ENCODE measurements at regions not wholly inside any gene's neighbourhood (a gene's known extent, or its start where the extent isn't known, plus 50 kb on each side); places are given as distances from the start of the nearest gene placed in this dataset.
A peak's percentile ranks its signal among the peaks of the same experiment; 100 is the strongest.

- FAIRE-seq (no peak), DNase-seq (ENCODE audit: low read depth in 1 of 2, low spot score in 2 of 2) (no peak)
- H3K27ac ChIP-seq (ENCODE audit: low read depth, low read length) = no peak overlapping the region
- no peak overlapping the region for H2BK20ac ChIP-seq (ENCODE audit: low read length)
- ChIA-PET CTCF (ENCODE audit: partially characterized antibody) (interaction anchor here (0.5 kb wide), 1 partner anchor 603 kb away, joined by 3 read pairs; no protein-coding TSS in a partner anchor), POLR2A (ENCODE audit: partially characterized antibody) (no interaction called here)
- no peak overlapping the region for H2BK15ac ChIP-seq (ENCODE audit: low read length)
- no peak overlapping the region for H3K4ac ChIP-seq (replicated peaks; ENCODE audit: insufficient read length, low read depth, low read length)
- no peaks in the 10 kb centered on the region for H4K20me1 ChIP-seq (replicated peaks in 1 of 2; ENCODE audit: control insufficient read depth in 1 of 2, insufficient read depth in 2 of 2, low read length in 2 of 2)
- no peak overlapping the region for H2BK5ac ChIP-seq (ENCODE audit: low read depth, low read length)
- no peak overlapping the region for H3K9ac ChIP-seq (replicated peaks in 1 of 4; ENCODE audit: extremely low read depth in 1 of 4, low read depth in 3 of 4, low read length in 3 of 4)
- H2BK12ac ChIP-seq (ENCODE audit: low read depth, low read length) = no peak overlapping the region
- H3K4me3 ChIP-seq (ENCODE audit: extremely low read depth in 1 of 4, insufficient read depth in 2 of 4, low read depth in 3 of 4, low read length in 4 of 4) = no peak overlapping the region
- no peak overlapping the region for H4K8ac ChIP-seq (ENCODE audit: extremely low read depth, insufficient read depth, low read length)
- no peak overlapping the region for H3K14ac ChIP-seq (ENCODE audit: insufficient read length)
- H3K36me3 ChIP-seq (ENCODE audit: control insufficient read depth in 2 of 4, insufficient read depth in 4 of 4, low read length in 3 of 4) = no peaks in the 10 kb centered on the region
- no peak overlapping the region for H3K18ac ChIP-seq (ENCODE audit: extremely low read depth, low read length)
- no peak overlapping the region for H2BK120ac ChIP-seq (replicated peaks; ENCODE audit: low read depth, low read length)
- H3K56ac ChIP-seq (replicated peaks; ENCODE audit: insufficient read length, low read depth, low read length) = no peak overlapping the region
- no peak overlapping the region for H4K91ac ChIP-seq (replicated peaks; ENCODE audit: insufficient read length, low read length)
- H2AFZ ChIP-seq (ENCODE audit: low read length) = peak overlapping the region; percentile 70; the same call in 1 of the 2 replicates
- no peaks in the 10 kb centered on the region for H3K27me3 ChIP-seq (replicated peaks in 1 of 4; ENCODE audit: control insufficient read depth in 3 of 4, extremely low read depth in 1 of 4, insufficient read depth in 3 of 4, low read length in 3 of 4)
- no peaks in the 10 kb centered on the region for H3K23me2 ChIP-seq (ENCODE audit: low read depth, low read length)
- H3K4me2 ChIP-seq (ENCODE audit: insufficient read depth in 1 of 2, low read depth in 2 of 2, low read length in 2 of 2) = no peak overlapping the region
- H4K5ac ChIP-seq (ENCODE audit: insufficient read length, low read depth, low read length) = no peak overlapping the region
- TF ChIP-seq EGR1 (IDR thresholded peaks at IDR 0.05; ENCODE audit: borderline replicate concordance, low read depth, low read length) = no peak
- TF ChIP-seq TCF12 (IDR thresholded peaks at IDR 0.05; ENCODE audit: low read depth, low read length) = no peak
- no peak for TF ChIP-seq YY1 (IDR thresholded peaks at IDR 0.05; ENCODE audit: low read depth, low read length)
- no peak for TF ChIP-seq POLR2A (IDR thresholded peaks at IDR 0.05; ENCODE audit: control extremely low read depth in 1 of 2, low read depth in 2 of 2, low read length in 2 of 2)
- H3K4me1 ChIP-seq (replicated peaks in 1 of 4; ENCODE audit: control insufficient read depth in 3 of 4, insufficient read depth in 4 of 4, low read length in 3 of 4) = peaks cover 0 to 3% (median 0%) of the 10 kb centered on the region in 4 experiments; a peak in 2 of 7 replicates
- no peaks in the 10 kb centered on the region for H3K79me2 ChIP-seq (ENCODE audit: control insufficient read depth in 1 of 2, insufficient read depth in 2 of 2, low read length in 2 of 2)
- WGBS, 2 experiments (ENCODE audit: extremely low coverage in 1 of 2, insufficient coverage in 1 of 2, insufficient read length in 1 of 2, insufficient replicate concordance in 2 of 2, low coverage in 1 of 2, low lambda C conversion rate in 2 of 2, missing lambda C conversion rate in 1 of 2) = 81% methylated on average over 17 of the region's 17 CpGs; no CpG with 5 or more reads in 1 of the 2 experiments
- no peak overlapping the region for H2AK5ac ChIP-seq (ENCODE audit: low read depth, low read length)
- H3K9me3 ChIP-seq (ENCODE audit: insufficient read depth in 2 of 2, low read depth in 1 of 2, low read length in 1 of 2) = no peaks in the 10 kb centered on the region
- no peak overlapping the region for H3K23ac ChIP-seq (ENCODE audit: insufficient read length)
- H3K79me1 ChIP-seq (ENCODE audit: low read depth, low read length) = no peaks in the 10 kb centered on the region
Measured at GRCh38 chr17:13437966-13438779, 163.6 kb downstream of the HS3ST3A1 start.
